HG03457 (cell line): ENCODE measurements at regions not wholly inside any gene's neighbourhood (a gene's known extent, or its start where the extent isn't known, plus 50 kb on each side); places are given as distances from the start of the nearest gene placed in this dataset.
"Not testable (repeated sequence)": the region's sequence is repeated elsewhere in the genome, so short reads cannot be mapped to it uniquely, and the experiment has no call there.

Source experiments
- ATAC-seq: cut with Tn5 transposase; IDR thresholded peaks from one replicate; pipeline ENCODE4 v1.9.1; 2021; ENCODE audit warnings: moderate number of reproducible peaks; ENCODE audit not compliant: unreplicated experiment

DNA sequence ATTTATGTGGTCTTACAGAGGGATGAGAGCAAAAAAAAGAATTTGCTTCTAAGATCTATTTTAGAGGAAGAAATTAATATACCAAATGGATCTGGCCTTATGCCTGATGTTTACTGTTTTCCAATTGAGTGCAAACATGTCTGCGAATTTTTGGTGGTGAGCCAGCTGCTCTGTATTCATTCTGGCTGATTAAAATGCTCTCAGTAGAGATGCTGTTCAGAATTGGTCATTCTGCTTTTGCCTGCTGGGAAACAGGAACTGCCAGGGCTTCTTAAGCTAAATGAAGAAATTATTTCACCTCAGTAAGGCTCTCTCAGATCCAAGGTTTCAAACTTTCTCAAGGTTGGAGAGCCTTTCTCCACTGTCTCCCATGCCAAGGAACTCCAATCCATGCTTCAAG is 132.0 kb upstream of the SV2C start:
- ATAC-seq: no peak

DNA sequence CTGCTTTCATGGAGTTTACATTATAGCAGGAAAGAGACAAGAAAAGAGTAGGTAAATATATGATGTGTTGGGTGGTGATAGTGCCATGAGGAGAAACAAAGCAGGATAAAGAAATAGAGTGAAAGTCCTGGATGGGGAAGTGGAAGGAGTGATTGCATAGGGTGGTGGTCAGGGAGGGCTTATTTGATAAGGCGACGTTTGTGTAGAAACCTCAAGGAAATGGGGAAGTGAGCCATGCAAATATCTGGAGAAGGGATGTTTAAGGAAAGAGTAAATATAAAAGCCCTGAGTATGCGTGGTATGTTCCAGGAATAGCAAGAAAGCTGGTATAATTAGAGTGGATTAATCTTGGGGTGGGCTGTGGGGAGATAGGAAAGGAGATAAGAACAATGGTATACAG is 134.7 kb upstream of the SV2C start:
- ATAC-seq: no peak

DNA sequence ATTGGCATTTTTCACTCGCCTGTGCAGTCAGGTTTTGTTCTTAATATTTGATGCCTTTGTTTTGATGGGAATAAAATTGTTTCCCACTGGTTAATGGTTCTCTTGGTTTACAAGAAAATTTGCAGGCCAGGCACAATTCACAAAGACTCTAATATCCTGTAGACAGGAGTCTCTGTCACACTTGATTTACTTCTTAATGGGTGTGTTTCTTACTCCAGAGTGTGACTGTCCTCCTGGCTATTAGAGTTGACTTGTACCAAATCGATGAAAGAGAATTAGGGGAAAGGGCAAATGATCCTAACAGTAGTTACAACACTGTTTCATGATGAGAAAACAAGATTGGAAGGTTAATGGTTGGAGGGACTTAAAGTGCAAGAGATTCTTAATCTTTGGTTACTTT is 142.8 kb upstream of the SV2C start:
- no peak for ATAC-seq

DNA sequence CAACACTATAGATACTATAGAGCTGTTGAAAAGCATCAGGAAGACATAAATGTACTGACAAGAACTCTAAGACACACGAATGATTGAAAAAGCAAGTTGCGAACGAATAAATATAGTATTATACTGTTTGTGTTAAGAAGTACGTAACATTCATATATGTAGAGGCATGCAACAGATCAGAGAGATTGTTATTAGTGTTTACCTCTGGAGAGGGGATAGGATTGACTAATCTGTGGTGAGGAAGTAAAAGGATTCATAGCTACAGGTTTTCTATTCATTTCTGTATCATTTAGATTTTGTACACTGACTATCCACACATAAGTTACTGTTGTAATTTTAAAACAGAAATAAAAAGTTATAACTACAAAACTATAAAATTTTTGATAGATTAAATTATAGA is 147.6 kb upstream of the SV2C start:
- no peak for ATAC-seq

DNA sequence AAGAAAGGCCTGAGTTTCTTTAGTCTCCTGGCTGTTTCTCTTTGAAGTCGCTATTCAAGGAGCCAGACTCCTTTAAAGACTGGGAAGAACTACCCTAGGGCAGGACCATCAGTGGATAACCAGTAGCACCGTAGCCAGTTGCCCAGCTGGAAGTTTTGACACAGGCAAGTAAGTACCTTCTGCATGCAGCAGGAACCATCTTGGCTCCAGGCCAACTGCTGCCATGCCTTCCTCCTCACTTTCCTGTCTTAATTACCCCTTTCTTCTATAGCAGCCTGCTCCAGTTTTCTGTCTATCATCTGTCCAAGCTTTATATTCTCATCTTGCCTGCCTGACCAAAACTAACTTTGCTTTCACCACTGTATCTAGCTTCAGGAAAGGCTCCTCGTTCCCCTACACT is 149.7 kb upstream of the SV2C start:
- no peak for ATAC-seq

DNA sequence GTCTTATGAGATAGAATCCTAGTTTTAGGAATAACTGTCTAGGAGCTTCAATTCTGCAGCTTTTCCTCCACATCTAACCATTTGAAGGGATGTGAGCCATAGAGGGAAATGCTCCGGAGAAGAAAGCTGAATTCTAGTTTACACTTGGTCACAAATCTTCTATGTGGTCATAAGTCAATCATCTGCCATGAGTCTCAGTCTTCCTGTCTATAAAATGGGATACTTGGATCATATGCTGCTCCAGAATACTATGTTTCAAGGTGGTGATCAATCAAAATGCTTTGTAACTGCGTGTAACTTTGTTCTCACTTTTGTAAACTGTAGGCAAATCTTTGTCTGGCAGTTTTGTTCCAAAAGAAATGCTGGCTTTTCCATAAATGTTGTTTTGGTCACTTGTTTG is 152.0 kb upstream of the SV2C start:
- ATAC-seq: no peak

DNA sequence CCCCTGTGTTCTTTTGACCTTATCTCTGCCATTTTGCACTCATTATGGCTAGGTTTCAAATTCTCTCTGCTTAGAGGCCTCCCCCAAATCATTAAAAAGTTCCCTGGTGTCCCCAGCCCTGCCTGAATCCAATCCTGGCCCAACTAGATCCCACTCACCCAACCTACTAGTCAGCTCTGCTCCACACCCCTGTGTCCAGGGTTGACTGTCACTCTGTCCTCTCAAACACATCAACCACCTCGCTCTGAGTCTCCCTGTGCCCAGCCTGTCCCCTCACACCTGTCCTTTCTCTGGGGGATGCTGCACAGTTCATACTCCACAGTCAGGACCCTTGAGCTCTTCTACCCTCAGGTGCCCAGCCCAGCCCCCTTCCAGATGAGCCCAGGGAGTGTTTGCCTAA is 154.2 kb upstream of the SV2C start:
- ATAC-seq: no peak

DNA sequence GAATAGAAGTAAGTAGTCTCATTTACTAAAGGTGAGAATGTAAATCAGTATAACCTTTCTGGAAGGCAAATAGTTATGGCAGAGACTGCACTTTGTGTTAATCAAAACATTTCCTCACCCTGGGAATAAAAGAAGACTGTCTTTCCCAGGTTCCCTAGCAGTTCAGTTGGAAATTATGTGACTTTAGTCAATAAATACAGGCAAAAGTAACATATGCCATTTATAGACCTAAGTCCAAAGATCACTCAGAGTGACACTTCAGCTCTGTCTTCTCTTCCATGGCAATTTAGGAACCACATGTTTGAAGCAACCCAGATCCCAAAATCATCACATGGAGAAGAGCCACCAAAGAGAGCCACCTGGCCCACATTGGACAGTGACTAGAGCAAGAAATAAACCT is 160.7 kb upstream of the SV2C start:
- ATAC-seq: no peak

DNA sequence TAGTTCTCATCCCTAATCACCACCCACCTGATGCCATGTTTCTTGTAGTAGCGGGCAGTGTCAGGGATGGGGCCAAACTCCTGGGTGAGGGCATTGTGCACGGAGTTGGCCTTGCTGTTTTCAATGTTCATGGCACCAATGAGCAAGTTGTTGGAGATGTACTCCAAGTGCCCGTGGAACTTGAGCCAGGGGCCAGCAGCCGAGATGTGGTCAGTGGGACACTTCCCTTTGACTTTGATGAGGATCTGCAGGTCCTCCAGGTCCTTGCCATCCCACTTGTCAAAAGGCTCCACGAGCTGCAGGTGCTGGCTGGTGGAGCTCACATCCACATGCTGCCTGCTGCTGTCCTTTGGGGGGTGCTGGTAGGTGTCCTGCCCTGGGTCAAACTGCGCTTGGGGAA is 162.2 kb upstream of the SV2C start:
- no peak for ATAC-seq

DNA sequence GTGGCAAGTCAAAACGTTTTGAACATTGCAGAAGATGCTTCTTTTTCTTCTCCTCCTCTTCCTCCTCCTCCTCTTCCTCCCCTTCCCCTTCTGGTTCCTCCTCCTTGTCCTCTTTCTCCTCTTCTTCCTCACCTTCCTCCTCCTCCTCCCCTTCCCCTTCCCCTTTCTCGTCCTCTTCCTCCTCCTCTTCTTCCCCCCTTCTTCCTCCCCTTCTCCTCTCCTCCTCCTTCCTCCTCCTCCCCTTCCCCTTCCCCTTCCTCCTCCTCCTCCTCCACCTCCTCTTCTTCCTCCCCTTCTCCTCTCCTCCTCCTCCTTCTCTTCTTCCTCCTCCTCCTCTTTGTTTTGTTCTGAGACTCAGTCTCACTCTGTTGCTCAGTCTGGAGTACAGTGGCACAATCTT is 167.0 kb upstream of the SV2C start:
- no peak for ATAC-seq

DNA sequence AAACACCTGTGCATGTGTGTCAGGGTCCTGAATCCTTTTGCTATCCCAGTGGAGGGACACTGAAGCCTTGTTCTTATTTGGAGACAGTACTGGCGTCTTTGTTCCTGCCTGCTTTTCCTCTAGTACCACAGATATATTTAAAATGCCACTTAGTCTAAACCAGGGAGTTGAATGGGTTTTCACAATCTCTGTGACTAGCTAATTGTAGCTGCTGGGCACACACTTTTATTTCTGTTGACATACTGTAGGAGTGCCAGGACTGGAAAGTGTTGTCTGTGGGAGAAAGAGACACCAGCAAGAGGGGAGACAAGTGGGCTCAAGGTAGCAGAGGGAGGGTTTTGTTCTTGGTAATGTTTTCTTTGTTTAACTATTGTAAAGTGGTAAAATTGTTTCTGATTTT is 174.0 kb upstream of the SV2C start:
- ATAC-seq: no peak

DNA sequence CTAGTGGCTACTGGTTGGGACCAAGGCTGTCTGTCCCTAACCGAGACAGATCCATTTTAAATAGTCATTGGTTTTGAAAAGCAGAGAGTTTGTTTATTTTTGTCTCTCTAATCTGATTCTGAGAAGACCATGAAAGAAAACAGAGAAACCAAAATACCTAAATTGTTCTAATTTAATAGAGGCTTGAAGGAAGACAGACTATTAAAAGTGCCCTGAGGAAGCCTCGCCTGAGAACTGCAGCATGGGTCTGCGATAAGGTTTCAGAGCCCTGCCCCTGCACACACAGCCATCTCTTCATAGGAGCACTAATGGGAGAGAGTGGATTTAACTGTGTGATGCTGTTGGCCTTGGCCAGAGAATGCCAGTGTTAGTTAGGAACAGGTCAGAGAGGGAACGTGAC is 175.5 kb upstream of the SV2C start:
- ATAC-seq: no peak

DNA sequence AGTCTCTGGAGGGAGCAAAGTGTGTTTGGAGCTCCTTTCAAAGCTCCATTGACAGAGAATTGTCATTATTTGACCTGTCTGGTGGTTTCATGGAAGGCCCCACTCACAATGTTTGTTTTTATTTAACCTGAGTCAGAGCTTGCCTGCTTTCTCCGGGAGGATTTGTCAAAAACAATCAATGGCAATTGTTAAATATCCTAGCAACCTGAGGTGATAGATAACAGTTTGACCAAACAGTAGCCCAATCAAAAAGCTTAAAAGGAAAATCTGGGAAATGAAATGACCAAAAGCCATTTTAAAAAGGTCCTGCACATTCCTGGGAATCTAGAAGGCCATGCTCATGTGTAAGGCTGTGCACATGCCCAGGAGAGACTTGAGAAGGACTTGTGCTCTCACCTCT is 177.2 kb upstream of the POC5 start:
- no peak for ATAC-seq

DNA sequence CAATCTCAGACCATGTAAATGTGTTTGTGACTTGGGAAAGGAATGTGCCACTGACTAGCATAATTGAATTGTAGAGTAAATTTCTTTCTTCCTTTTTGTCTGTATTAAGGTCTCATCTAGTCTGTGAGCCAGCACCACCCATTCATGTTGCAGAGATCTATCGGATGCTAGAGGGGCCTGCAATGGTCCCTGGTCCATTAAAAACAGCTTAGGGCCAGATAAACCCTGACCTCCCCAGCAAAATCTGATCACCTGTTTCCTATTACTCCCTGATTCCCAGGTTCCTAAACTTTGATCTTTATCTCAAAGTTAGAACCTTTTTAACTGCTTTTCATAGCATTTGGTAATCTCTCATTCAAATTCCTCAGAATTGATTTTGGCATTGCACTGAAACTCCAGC is 174.5 kb upstream of the POC5 start:
- ATAC-seq: no peak

DNA sequence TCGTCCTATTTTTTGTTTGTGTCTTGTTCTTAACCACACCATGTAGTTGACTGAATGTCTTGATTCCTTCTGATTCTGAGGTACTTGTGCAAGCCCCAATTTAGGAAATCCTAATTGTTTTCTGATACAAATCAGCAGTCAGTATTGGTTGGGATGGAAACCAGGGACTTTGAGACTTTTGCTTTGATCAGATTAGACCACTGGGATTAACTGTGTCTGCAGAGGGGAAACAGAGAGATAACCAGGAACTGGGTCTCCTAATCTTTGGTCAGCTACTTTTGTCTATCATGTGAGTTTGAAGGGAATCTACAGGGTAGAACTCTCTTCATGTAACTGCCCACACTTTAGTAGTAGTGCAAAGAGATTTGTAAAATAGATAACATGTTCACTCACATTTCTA is 173.8 kb upstream of the POC5 start:
- no peak for ATAC-seq

DNA sequence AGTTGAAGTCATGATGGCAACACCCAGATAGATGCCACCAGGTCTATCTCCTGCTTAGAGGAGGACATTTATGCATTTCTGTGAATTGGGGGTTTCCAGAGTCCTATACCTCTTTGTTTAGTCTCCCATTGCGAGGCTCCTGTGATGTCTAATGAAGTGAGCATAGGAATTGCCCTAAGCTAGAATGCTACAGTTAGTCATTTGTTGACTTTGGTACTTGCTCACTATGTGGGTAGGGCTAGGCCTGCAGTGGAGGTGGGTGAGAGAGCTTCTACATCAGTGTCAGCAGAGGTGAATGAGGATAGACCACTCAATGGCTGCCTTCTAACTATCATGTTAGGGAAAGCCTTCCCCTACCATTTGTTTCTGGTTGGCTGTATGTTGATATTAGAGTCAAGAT is 173.3 kb upstream of the POC5 start:
- no peak for ATAC-seq

DNA sequence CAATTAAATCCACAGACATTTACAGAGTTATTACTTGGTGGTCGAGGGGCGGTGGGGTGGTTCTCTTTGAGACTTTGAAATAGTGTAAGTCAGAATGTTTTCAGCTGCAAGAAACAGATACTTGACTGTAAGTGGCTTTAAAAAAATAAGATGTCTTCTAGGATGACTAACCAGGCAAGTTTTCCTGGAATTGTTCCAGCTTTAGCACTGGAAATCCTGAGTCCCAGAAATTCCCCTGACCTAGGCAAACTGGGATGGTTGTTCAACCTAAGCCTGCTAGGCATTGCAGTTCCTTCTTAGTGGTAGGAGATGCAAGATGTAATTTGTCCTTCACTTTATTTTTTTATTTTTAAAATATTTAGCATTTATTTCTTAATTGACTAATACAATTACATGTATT is 169.5 kb upstream of the POC5 start:
- ATAC-seq: no peak

DNA sequence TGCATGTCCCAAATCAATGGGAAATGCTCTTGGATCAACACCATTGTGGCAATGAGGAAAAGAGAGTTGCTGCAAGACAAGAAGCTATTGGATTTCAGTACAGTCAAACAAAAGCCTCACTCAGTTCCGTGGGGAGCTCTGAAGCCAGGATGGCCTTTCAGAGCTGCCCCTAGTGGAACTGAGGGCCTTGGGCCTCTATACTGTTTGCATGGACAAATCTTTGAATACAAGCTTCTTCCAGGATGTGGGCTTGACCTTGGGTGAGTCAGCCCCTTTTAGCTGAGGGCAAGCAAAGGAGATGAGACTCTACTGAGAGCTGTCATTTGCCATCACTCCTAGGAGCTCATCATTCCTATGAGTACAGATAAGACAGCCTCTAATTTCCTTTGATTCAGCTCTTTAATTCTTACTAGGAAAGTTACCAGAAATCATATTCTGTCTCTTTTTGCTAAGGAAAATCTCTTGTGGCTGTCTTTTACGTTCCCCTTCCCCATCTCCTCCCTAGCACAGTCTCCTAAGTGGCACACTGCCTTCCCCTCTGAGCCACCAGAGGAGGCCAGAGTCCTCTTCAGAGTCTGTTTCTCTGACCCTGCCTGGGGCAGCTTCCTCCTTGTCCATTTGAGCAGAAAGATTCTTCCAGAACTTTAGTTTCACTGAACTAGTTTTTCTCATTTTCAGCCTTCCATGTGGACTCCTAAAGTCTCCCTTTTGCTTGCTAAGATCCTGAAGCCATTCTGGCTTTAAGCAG is 168.8 kb upstream of the POC5 start:
- no peak for ATAC-seq

DNA sequence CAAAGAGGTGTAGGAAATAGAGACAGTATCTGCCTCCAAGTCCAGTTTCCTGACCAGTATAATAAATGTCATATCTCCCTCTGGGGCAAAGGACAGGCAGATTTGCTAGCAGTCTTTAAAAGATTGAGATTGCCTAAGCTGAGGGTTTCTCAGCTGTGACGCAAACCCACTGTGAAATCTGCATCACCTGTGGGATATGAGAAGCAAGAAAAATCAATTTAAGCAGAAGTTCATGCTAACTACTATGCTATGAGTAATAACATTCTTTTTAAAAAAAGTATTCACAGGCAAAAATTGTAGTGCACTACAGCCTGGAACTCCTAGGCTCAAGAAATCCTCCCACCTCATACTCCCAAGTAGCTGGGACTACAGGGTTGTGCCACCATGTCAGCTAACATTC is 168.1 kb upstream of the POC5 start:
- ATAC-seq: no peak

DNA sequence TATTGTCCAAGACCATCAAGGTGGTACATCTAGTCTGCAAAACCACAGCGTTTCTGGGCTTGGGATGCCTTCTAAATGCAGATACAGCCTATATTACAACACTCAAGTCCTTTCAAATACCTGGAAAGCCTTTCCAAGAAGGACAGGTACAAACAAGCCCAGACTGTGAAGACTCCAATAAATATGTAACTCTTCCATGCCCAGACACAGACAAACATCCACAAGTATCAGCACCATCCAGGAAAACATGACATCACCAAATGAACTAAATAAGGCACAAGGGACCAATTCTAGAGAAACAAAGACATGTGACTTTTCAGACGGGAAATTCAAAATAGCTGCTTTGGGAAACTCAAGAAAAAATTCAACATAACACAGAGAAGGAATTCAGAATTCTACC is 152.7 kb upstream of the POC5 start:
- no peak for ATAC-seq

DNA sequence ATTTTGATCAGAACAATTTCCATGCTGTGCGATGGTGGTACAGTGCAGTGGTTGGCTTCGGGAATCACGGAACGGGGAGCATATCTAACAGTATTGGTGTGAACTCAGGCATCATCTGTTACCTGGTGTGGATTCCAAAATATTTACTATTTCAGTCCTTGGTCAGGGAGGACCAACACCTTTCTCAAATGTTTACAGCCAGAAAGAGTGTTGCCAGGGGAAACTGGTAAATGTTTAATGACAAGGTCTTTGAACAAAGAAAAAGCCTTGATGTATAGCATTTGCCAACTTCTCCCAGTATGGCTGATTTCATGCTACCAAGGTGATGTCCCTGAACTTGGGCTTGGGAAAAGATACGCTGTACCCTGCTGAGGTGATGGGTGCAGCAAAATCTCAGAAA is 145.6 kb upstream of the POC5 start:
- no peak for ATAC-seq

DNA sequence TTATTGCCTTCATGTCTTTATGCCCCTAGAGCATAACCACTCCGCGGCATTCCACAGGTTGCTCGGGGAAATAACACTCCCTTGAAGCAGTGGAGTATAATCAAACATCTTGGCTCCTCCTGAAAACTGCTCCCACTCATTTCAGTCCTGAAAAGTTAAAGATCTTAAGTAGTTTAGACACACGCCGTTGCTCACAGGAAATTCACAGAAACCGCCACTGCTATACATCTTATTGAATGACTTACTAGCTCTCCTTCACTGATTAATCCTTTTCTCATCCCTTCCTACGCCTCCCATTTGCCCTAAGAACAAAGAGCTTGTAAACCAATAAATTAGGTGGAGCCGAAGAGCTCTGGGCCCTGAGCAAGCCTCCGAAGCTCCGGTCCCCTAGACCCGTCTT is 142.4 kb upstream of the POC5 start:
- ATAC-seq: not testable (repeated sequence)

DNA sequence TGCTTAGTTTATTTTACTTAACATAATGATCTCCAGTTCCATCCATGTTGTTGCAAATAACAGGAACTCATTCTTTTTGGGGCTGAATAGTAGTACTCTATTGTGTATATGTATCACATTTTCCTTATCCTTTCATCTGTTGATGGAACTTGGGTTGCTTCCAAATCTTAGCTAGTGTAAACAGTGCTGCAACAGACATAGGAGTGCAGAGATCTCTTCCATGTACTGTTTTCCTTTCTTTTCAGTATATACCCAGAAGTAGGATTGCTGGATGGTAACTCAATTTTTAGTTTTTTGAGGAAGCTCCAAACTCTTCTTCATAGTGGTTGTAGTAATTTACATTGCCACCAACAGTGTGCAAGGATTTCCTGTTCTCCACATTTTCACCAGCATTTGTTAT is 138.8 kb upstream of the POC5 start:
- no peak for ATAC-seq

DNA sequence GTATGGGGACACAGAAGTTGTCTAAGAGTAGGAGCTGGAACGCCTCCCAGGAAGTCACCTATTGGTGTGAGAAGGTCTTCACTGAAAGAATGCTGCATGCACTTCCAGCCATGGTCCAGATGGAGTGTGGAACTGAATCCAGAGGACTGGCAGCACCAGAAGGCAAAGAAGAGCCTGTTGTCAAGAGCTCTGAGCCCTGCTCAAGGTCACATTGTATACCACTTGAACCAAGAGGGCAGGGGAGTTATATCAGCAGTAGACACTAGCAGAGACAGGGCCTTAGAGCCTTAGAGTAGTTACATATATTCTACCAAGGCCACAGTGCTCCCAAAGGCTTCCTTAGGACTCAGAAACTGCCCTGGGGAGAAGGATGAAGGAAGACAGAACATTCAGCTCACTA is 130.8 kb upstream of the POC5 start:
- ATAC-seq: no peak
